HEK293 (cell line): ENCODE measurements at regions not wholly inside any gene's neighbourhood (a gene's known extent, or its start where the extent isn't known, plus 50 kb on each side); places are given as distances from the start of the nearest gene placed in this dataset.

Experiments used
- CTCF ChIA-PET: fragments of 350-600 bp; formaldehyde crosslinking; extraction: SDS; loops from one replicate; lab custom pipeline; 2021; ENCODE audit warnings: antibody characterized with exemption; lab: Yijun Ruan, JAX
- POLR2A ChIA-PET: fragments of 300-600 bp; formaldehyde crosslinking; extraction: SDS; loops from one replicate; lab custom pipeline; 2020; ENCODE audit warnings: antibody characterized with exemption, inconsistent platforms; lab: Yijun Ruan, JAX
- H3K27ac ChIP-seq: fragments of 200-500 bp; sonication (Bioruptor generic); 2 replicates; pipeline ENCODE4 v1.5.1; 2014; ENCODE audit warnings: low read depth, low read length, control low read depth, inconsistent platforms; ENCODE audit errors: extremely low read depth
- H3K36me3 ChIP-seq, 2 experiments: fragments of 200-500 bp in 1 of 2; sonication (Bioruptor generic) in 1 of 2; 1 replicate in 1 of 2; 2 replicates in 1 of 2; pipeline ENCODE4 v1.5.1; 2014 to 2017; ENCODE audit warnings: inconsistent platforms in 2 of 2, low read length in 2 of 2; ENCODE audit not compliant: control insufficient read depth in 2 of 2, insufficient read depth in 1 of 2
- H3K4me1 ChIP-seq: fragments of 200-500 bp; sonication (Bioruptor generic); 2 replicates; pipeline ENCODE4 v1.5.1; 2014; ENCODE audit warnings: mild to moderate bottlenecking, low read length, inconsistent platforms; ENCODE audit not compliant: control insufficient read depth, insufficient read depth
- H3K4me3 ChIP-seq: 2 replicates; pipeline ENCODE4 v1.5.1; 2011; ENCODE audit warnings: low read depth, mild to moderate bottlenecking, control low read depth, low read length, moderate library complexity
- H3K9me3 ChIP-seq: fragments of 200-500 bp; sonication (Bioruptor generic); 2 replicates; pipeline ENCODE4 v1.5.1; 2014; ENCODE audit warnings: low read depth, low read length, inconsistent platforms; ENCODE audit not compliant: control insufficient read depth, insufficient read depth
- BCL11A ChIP-seq: fragments of 450-650 bp; formaldehyde crosslinking; IDR thresholded peaks from 2 replicates; pipeline ENCODE4 v1.5.1; 2016; ENCODE audit warnings: low read depth, missing biosample characterization, missing genetic modification characterization
- BCL6B ChIP-seq: fragments of 450-650 bp; formaldehyde crosslinking; IDR thresholded peaks from 2 replicates; pipeline ENCODE4 v1.5.1; 2017; ENCODE audit warnings: missing biosample characterization, missing genetic modification characterization
- CTCF ChIP-seq: fragments of 450-650 bp; formaldehyde crosslinking; IDR thresholded peaks from 2 replicates; pipeline ENCODE4 v1.5.1; 2016; ENCODE audit warnings: missing biosample characterization, missing genetic modification characterization
- EGR2 ChIP-seq: fragments of 450-650 bp; formaldehyde crosslinking; IDR thresholded peaks from 2 replicates; pipeline ENCODE4 v1.5.1; 2016; ENCODE audit warnings: low read depth, missing biosample characterization, missing genetic modification characterization
- GLI4 ChIP-seq: fragments of 450-650 bp; formaldehyde crosslinking; IDR thresholded peaks from 2 replicates; pipeline ENCODE4 v1.5.1; 2016; ENCODE audit warnings: missing biosample characterization, missing genetic modification characterization
- OVOL3 ChIP-seq: fragments of 450-650 bp; formaldehyde crosslinking; IDR thresholded peaks from 2 replicates; pipeline ENCODE4 v1.5.1; 2016; ENCODE audit warnings: missing biosample characterization, missing genetic modification characterization
- ZBTB26 ChIP-seq: fragments of 450-650 bp; formaldehyde crosslinking; optimal IDR thresholded peaks from 2 replicates; pipeline ENCODE3; 2016; ENCODE audit warnings: missing biosample characterization, mild to moderate bottlenecking, missing genetic modification characterization
- ZNF18 ChIP-seq: fragments of 450-650 bp; formaldehyde crosslinking; IDR thresholded peaks from 2 replicates; pipeline ENCODE4 v1.5.1; 2016; ENCODE audit warnings: missing biosample characterization, missing genetic modification characterization
- ZNF211 ChIP-seq: fragments of 450-650 bp; formaldehyde crosslinking; IDR thresholded peaks from 2 replicates; pipeline ENCODE4 v1.5.1; 2016; ENCODE audit warnings: low read depth, missing biosample characterization, missing genetic modification characterization
- ZNF248 ChIP-seq: fragments of 450-650 bp; formaldehyde crosslinking; IDR thresholded peaks from 2 replicates; pipeline ENCODE4 v1.5.1; 2017; ENCODE audit warnings: missing biosample characterization, missing genetic modification characterization
- ZNF280D ChIP-seq: fragments of 450-650 bp; formaldehyde crosslinking; IDR thresholded peaks from 2 replicates; pipeline ENCODE4 v1.5.1; 2016; ENCODE audit warnings: missing biosample characterization, missing genetic modification characterization
- ZNF423 ChIP-seq: fragments of 450-650 bp; formaldehyde crosslinking; IDR thresholded peaks from 2 replicates; pipeline ENCODE4 v1.5.1; 2016; ENCODE audit warnings: missing biosample characterization, missing genetic modification characterization
- ZNF501 ChIP-seq: fragments of 450-650 bp; formaldehyde crosslinking; IDR thresholded peaks from 2 replicates; pipeline ENCODE4 v1.5.1; 2016; ENCODE audit warnings: missing biosample characterization, missing genetic modification characterization
- ZNF521 ChIP-seq: fragments of 450-650 bp; formaldehyde crosslinking; IDR thresholded peaks from 2 replicates; pipeline ENCODE4 v1.5.1; 2017; ENCODE audit warnings: missing biosample characterization, mild to moderate bottlenecking, missing genetic modification characterization
- ZNF549 ChIP-seq: fragments of 450-650 bp; IDR thresholded peaks from 2 replicates; pipeline ENCODE4 v1.5.1; 2018; ENCODE audit warnings: missing biosample characterization, missing genetic modification characterization, mild to moderate bottlenecking, inconsistent platforms, moderate library complexity
- ZNF560 ChIP-seq: fragments of 450-650 bp; formaldehyde crosslinking; IDR thresholded peaks from 2 replicates; pipeline ENCODE4 v1.5.1; 2017; ENCODE audit warnings: missing biosample characterization, missing genetic modification characterization, borderline replicate concordance
- ZNF701 ChIP-seq: fragments of 450-650 bp; formaldehyde crosslinking; IDR thresholded peaks from 2 replicates; pipeline ENCODE4 v1.5.1; 2016; ENCODE audit warnings: missing biosample characterization, missing genetic modification characterization
- ZNF76 ChIP-seq: fragments of 450-650 bp; formaldehyde crosslinking; IDR thresholded peaks from 2 replicates; pipeline ENCODE4; 2016; ENCODE audit warnings: low read depth, missing biosample characterization, missing genetic modification characterization, borderline replicate concordance
- ZSCAN5A ChIP-seq: fragments of 450-650 bp; formaldehyde crosslinking; IDR thresholded peaks from 2 replicates; pipeline ENCODE4 v1.5.1; 2016; ENCODE audit warnings: missing biosample characterization, missing genetic modification characterization

- POLR2A ChIA-PET, result no interaction called here
- CTCF ChIA-PET, result no interaction called here
Observed at GRCh38 chr14:101340556-101340955, 220.7 kb upstream of the DIO3 start.

GRCh38 chr14:101347893-101348777 is 213.2 kb upstream of the DIO3 start:
- no peaks in the 10 kb centered on the region for H3K4me1 ChIP-seq
- CTCF ChIA-PET, result no interaction called here
- POLR2A ChIA-PET, result no interaction called here
- no peak for TF ChIP-seq ZNF280D (tag by site-specific recombination)
- no peak for TF ChIP-seq ZNF248 (tag by site-specific recombination)
- TF ChIP-seq EGR2 (tag by site-specific recombination), result no peak
- TF ChIP-seq BCL6B (tag by site-specific recombination), result no peak
- no peak for TF ChIP-seq ZNF549
- no peak for TF ChIP-seq ZNF501 (tag by site-specific recombination)
- TF ChIP-seq ZNF423 (tag by site-specific recombination), result no peak
- TF ChIP-seq OVOL3 (tag by site-specific recombination), result no peak
- no peak for TF ChIP-seq BCL11A
- TF ChIP-seq ZNF76 (tag by site-specific recombination), result no peak

More at GRCh38 chr14:101340556-101340955, 220.7 kb upstream of the DIO3 start:
- H3K27ac ChIP-seq, result no peak overlapping the region
- TF ChIP-seq GLI4 (tag by site-specific recombination) (no peak), ZNF701 (tag by site-specific recombination) (no peak), ZNF521 (tag by site-specific recombination) (no peak), ZNF211 (tag by site-specific recombination) (no peak), ZNF560 (tag by site-specific recombination) (no peak), ZBTB26 (tag by site-specific recombination) (no peak), ZSCAN5A (no peak), ZNF18 (tag by site-specific recombination) (no peak), CTCF (tag by site-specific recombination) (no peak)
- no peaks in the 10 kb centered on the region for H3K4me1 ChIP-seq
- no peaks in the 10 kb centered on the region for H3K9me3 ChIP-seq
- H3K36me3 ChIP-seq, result no peaks in the 10 kb centered on the region
- H3K4me3 ChIP-seq, result no peak overlapping the region

More at GRCh38 chr14:101347893-101348777, 213.2 kb upstream of the DIO3 start:
- Histone ChIP-seq H3K9me3 (no peaks in the 10 kb centered on the region), H3K4me3 (no peak overlapping the region), H3K36me3 (no peaks in the 10 kb centered on the region), H3K27ac (no peak overlapping the region)
